ENCODE measurements at regions not wholly inside any gene's neighbourhood (a gene's known extent, or its start where the extent isn't known, plus 50 kb on each side); places are given as distances from the start of the nearest gene placed in this dataset.

GRCh38 chr5:92409134-92409533 lies 1026.0 kb upstream of the ARRDC3 start:
- in situ Hi-C loops (cut with MboI; ENCODE audit: low pct_unique_long_range_greater_than_20kb, low sequenced_read_pairs) = no loop called here

GRCh38 chr5:92402956-92403702 lies 1020.0 kb upstream of the ARRDC3 start:
- in situ Hi-C loops (cut with MboI; ENCODE audit: low pct_unique_long_range_greater_than_20kb, low sequenced_read_pairs) = no loop called here
- DNase-seq = no peak

More at GRCh38 chr5:92409134-92409533, 1026.0 kb upstream of the ARRDC3 start:
- DNase-seq = no peak

- DNase-seq = no peak
- in situ Hi-C loops (cut with MboI; ENCODE audit: low pct_unique_long_range_greater_than_20kb, low sequenced_read_pairs) = no loop called here
These were observed 1018.9 kb upstream of the ARRDC3 start for GRCh38 chr5:92402045-92402444.

GRCh38 chr5:92401492-92401891 lies 1018.4 kb upstream of the ARRDC3 start:
- in situ Hi-C loops (cut with MboI; ENCODE audit: low pct_unique_long_range_greater_than_20kb, low sequenced_read_pairs) = no loop called here
- no peak for DNase-seq

- in situ Hi-C loops (cut with MboI; ENCODE audit: low pct_unique_long_range_greater_than_20kb, low sequenced_read_pairs) = no loop called here
- DNase-seq = no peak
These were observed 1011.8 kb upstream of the ARRDC3 start for GRCh38 chr5:92394936-92395335.

GRCh38 chr5:92390657-92391056 lies 1007.5 kb upstream of the ARRDC3 start:
- no peak for DNase-seq
- in situ Hi-C loops (cut with MboI; ENCODE audit: low pct_unique_long_range_greater_than_20kb, low sequenced_read_pairs) = no loop called here

GRCh38 chr5:92380069-92380770 lies 997.1 kb upstream of the ARRDC3 start:
- no peak for DNase-seq
- in situ Hi-C loops (cut with MboI; ENCODE audit: low pct_unique_long_range_greater_than_20kb, low sequenced_read_pairs) = no loop called here

GRCh38 chr5:92378966-92379611 lies 996.0 kb upstream of the ARRDC3 start:
- no peak for DNase-seq
- in situ Hi-C loops (cut with MboI; ENCODE audit: low pct_unique_long_range_greater_than_20kb, low sequenced_read_pairs) = no loop called here

GRCh38 chr5:92374859-92375258 lies 991.7 kb upstream of the ARRDC3 start:
- no peak for DNase-seq
- in situ Hi-C loops (cut with MboI; ENCODE audit: low pct_unique_long_range_greater_than_20kb, low sequenced_read_pairs) = no loop called here

- in situ Hi-C loops (cut with MboI; ENCODE audit: low pct_unique_long_range_greater_than_20kb, low sequenced_read_pairs) = no loop called here
These were observed 989.6 kb upstream of the ARRDC3 start for GRCh38 chr5:92372766-92373165.

GRCh38 chr5:92371889-92372235 lies 988.7 kb upstream of the ARRDC3 start:
- DNase-seq = no peak

More at GRCh38 chr5:92372766-92373165, 989.6 kb upstream of the ARRDC3 start:
- no peak for DNase-seq

GRCh38 chr5:92371171-92371888 lies 988.2 kb upstream of the ARRDC3 start:
- in situ Hi-C loops (cut with MboI; ENCODE audit: low pct_unique_long_range_greater_than_20kb, low sequenced_read_pairs) = no loop called here
- no peak for DNase-seq

More at GRCh38 chr5:92371889-92372235, 988.7 kb upstream of the ARRDC3 start:
- in situ Hi-C loops (cut with MboI; ENCODE audit: low pct_unique_long_range_greater_than_20kb, low sequenced_read_pairs) = no loop called here

- DNase-seq = no peak
- in situ Hi-C loops (cut with MboI; ENCODE audit: low pct_unique_long_range_greater_than_20kb, low sequenced_read_pairs) = no loop called here
These were observed 986.9 kb upstream of the ARRDC3 start for GRCh38 chr5:92370032-92370431.

- no peak for DNase-seq
- in situ Hi-C loops (cut with MboI; ENCODE audit: low pct_unique_long_range_greater_than_20kb, low sequenced_read_pairs) = no loop called here
These were observed 986.5 kb upstream of the ARRDC3 start for GRCh38 chr5:92369587-92369986.

GRCh38 chr5:92364986-92365550 lies 982.0 kb upstream of the ARRDC3 start:
- no peak for DNase-seq
- in situ Hi-C loops (cut with MboI; ENCODE audit: low pct_unique_long_range_greater_than_20kb, low sequenced_read_pairs) = no loop called here

- in situ Hi-C loops (cut with MboI; ENCODE audit: low pct_unique_long_range_greater_than_20kb, low sequenced_read_pairs) = no loop called here
- no peak for DNase-seq
These were observed 970.3 kb upstream of the ARRDC3 start for GRCh38 chr5:92353107-92354030.

- in situ Hi-C loops (cut with MboI; ENCODE audit: low pct_unique_long_range_greater_than_20kb, low sequenced_read_pairs) = no loop called here
- DNase-seq = no peak
These were observed 954.7 kb upstream of the ARRDC3 start for GRCh38 chr5:92337772-92338234.

GRCh38 chr5:92332039-92332438 lies 948.9 kb upstream of the ARRDC3 start:
- DNase-seq = no peak
- in situ Hi-C loops (cut with MboI; ENCODE audit: low pct_unique_long_range_greater_than_20kb, low sequenced_read_pairs) = no loop called here

All from KBM-7 (cell line).